Activated CD4-positive, alpha-beta T cell treated with anti-CD3 and anti-CD28 coated beads, Interleukin-2, amount 10 ng/mL, durations not matched to agents 24 days and 14 days (primary cell): ENCODE measurements at regions not wholly inside any gene's neighbourhood (a gene's known extent, or its start where the extent isn't known, plus 50 kb on each side); places are given as distances from the start of the nearest gene placed in this dataset.
A peak's percentile ranks its signal among the peaks of the same experiment; 100 is the strongest.
"Not testable (repeated sequence)": the region's sequence is repeated elsewhere in the genome, so short reads cannot be mapped to it uniquely, and the experiment has no call there.

Experiments used
- DNase-seq: peaks from one replicate; pipeline ENCODE4 v3.0.0; 2022
- H3K27ac Mint-ChIP-seq: one replicate; pipeline ENCODE4 v1.8.0; 2022; ENCODE audit warnings: mild to moderate bottlenecking, mixed read lengths
- H3K27me3 Mint-ChIP-seq: one replicate; pipeline ENCODE4 v1.8.0; 2022; ENCODE audit warnings: mixed read lengths
- H3K36me3 Mint-ChIP-seq: one replicate; pipeline ENCODE4 v1.8.0; 2022; ENCODE audit warnings: low read depth, mild to moderate bottlenecking, mixed read lengths
- H3K4me1 Mint-ChIP-seq: one replicate; pipeline ENCODE4 v1.8.0; 2021; ENCODE audit warnings: mixed read lengths
- H3K4me3 Mint-ChIP-seq: one replicate; pipeline ENCODE4 v1.8.0; 2022; ENCODE audit warnings: mild to moderate bottlenecking, moderate library complexity, mixed read lengths
- H3K9me3 Mint-ChIP-seq: one replicate; pipeline ENCODE4 v1.8.0; 2021; ENCODE audit warnings: mixed read lengths
- intact Hi-C: fragments of 100-400 bp; cut with micrococcal nuclease; formaldehyde crosslinking; loops from one replicate; pipeline ENCODE4 v1.15.1; 2023

DNA sequence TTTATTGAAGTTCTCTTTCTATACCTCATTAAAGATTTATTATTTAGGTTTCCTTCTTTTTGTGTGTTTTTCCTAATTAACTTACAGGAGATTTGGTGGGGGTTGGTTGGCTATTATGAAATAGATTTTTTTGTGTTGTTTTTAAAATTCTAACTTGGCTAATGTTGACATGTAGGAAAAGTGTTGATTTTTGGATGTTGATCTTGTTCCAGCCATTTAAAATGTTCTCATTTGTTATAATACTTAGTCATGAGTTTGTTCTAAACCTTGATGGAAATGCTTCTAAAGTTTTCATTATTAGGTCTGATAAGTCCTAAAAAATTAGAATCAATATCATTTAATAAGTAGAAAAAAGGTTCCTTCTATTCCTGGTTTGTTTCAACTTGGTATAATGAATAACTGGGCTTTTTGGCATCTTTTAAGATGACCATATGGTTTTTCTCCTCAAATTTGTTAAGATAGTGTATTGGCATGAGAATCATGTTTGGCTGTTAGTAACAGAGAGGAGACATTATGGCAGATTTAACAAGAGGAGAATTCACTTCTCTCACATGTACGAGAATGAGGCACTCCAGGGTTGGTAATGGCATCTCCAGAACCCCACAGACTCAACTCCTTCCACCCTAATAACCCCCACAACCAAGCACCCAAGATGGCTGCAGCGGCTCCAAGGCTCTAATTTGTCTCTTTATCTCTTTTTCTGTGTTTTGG, 104.1 kb downstream of the ARHGAP11B start:
- DNase-seq, H3K9me3 Mint-ChIP-seq, H3K4me3 Mint-ChIP-seq, H3K27me3 Mint-ChIP-seq, intact Hi-C loops, H3K4me1 Mint-ChIP-seq, H3K27ac Mint-ChIP-seq: not testable (repeated sequence)
- peaks cover 53% of the 10 kb centered on the region for H3K36me3 Mint-ChIP-seq

DNA sequence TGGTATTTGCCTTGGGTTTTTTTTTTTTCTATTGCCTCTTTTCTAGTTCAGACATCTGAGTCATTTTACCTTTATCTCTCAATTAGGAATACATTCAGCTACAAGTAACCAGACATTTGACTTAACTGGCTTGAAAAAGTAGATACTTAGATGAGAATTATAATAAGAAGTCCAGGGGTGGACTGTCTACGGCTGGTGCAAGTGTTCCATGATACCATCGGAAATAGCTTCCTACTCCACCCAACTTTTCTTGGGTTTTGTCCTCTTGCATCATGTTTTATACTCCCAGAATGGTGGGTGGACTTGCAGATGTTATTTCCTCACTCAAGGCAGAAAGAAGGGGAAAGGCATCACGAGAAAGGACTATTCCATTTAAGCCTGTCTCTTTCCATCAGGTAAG, 104.7 kb downstream of the ARHGAP11B start:
- H3K27ac Mint-ChIP-seq, intact Hi-C loops, H3K4me3 Mint-ChIP-seq, H3K4me1 Mint-ChIP-seq, DNase-seq, H3K27me3 Mint-ChIP-seq, H3K9me3 Mint-ChIP-seq: not testable (repeated sequence)
- peaks cover 52% of the 10 kb centered on the region for H3K36me3 Mint-ChIP-seq

DNA sequence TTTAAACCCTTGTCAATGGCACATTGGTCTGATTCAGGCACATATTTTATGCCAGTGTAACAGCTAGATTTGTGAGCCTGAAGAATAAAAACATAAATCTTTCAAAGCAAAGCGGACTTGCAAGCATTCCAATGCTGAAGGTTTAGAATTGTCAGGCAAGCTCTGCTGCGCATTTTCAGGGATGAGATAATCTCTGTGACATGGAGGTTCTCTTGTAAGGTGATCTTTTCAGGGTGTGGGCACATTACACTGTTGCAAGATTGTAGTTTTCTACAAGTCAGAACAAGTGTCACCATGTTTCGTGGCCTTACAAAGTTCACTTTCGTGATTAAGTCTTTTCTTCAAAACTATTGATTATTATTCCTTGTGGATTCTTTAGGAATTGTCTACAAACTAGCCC, 106.2 kb downstream of the ARHGAP11B start:
- H3K9me3 Mint-ChIP-seq, H3K27ac Mint-ChIP-seq, DNase-seq, H3K27me3 Mint-ChIP-seq, H3K4me1 Mint-ChIP-seq, H3K4me3 Mint-ChIP-seq, intact Hi-C loops: not testable (repeated sequence)
- H3K36me3 Mint-ChIP-seq: peaks cover 58% of the 10 kb centered on the region

DNA sequence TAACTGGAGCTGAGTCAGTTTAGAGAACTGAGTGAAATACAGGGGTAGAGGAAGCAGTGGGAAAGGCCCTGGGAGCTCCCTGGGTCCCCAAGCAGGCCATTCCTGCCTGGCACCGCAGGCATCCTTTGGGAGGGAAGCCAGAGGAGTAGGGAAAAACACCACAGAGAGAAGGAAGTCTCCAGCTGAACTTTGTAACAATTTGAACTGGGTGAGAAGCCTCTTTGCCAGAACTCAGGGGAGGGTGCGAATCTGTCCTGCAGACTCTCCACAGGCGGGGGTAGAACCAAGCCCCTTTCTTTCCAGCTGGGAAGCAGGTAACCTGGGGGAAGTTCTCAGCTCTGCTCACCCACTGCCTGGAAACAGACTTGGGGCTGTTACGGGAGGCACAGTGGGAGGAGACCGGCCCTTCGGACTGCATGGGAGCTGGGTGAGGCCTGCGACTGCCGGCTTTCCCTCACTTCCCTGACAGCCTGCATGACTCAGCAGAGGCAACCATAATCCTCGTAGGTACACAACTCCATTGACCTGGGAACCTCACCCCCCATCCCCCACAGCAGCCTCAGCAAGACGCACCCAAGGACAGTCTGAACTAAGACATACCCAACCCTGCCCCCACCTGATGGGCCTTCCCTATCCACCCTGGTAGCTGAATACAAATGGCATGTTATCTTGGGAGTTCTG, 110.1 kb downstream of the ARHGAP11B start:
- peaks cover 73% of the 10 kb centered on the region for H3K36me3 Mint-ChIP-seq
- intact Hi-C loops: not testable (repeated sequence)
- H3K9me3 Mint-ChIP-seq: peaks cover 11% of the 10 kb centered on the region

DNA sequence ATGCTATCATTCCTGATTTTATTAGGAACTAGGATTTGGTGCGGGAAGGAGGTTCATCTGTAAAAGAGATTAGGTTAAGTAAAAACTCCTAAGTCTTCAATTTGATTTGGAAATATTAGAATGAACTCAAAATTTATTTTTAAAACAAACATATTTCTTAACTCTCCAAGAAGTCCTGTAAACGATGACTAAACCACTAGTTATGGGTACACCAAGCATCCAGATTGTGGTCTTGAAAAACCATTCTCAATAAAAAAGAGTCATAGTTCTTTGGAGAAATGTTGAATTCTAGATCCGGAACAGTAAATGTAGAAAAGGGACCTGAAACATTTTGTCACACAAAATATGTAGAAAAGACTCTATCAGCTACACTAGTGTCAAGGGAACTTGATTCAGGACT, 116.9 kb downstream of the ARHGAP11B start:
- H3K4me3 Mint-ChIP-seq, intact Hi-C loops, H3K4me1 Mint-ChIP-seq, H3K27ac Mint-ChIP-seq, H3K27me3 Mint-ChIP-seq, DNase-seq: not testable (repeated sequence)
- H3K9me3 Mint-ChIP-seq: peaks cover 16% of the 10 kb centered on the region
- H3K36me3 Mint-ChIP-seq: peaks cover 63% of the 10 kb centered on the region

More for the DNA sequence above, 110.1 kb downstream of the ARHGAP11B start:
- not testable (repeated sequence) for DNase-seq, H3K4me3 Mint-ChIP-seq, H3K27ac Mint-ChIP-seq, H3K4me1 Mint-ChIP-seq, H3K27me3 Mint-ChIP-seq

DNA sequence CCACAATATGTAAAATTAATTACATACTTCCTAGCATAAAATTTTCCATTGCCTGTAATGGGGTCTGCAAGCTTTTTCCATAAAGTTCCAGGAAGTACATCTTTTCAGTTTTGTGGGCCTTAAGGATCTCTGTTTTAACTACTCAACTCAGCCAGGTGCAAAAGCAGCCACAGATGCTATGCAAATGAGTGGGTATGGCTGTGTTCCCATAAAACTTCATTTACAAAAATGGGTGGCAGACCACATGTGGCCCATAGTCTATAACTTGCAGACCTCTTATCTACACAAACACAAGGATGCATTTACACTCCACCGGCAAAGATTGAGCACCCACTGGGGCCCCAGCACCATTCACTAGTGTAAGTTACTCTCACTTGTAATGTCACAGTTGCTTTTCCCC, 123.1 kb downstream of the ARHGAP11B start:
- H3K27me3 Mint-ChIP-seq, H3K4me3 Mint-ChIP-seq, DNase-seq, H3K9me3 Mint-ChIP-seq, H3K27ac Mint-ChIP-seq, H3K4me1 Mint-ChIP-seq, intact Hi-C loops: not testable (repeated sequence)
- H3K36me3 Mint-ChIP-seq: peaks cover 37% of the 10 kb centered on the region

DNA sequence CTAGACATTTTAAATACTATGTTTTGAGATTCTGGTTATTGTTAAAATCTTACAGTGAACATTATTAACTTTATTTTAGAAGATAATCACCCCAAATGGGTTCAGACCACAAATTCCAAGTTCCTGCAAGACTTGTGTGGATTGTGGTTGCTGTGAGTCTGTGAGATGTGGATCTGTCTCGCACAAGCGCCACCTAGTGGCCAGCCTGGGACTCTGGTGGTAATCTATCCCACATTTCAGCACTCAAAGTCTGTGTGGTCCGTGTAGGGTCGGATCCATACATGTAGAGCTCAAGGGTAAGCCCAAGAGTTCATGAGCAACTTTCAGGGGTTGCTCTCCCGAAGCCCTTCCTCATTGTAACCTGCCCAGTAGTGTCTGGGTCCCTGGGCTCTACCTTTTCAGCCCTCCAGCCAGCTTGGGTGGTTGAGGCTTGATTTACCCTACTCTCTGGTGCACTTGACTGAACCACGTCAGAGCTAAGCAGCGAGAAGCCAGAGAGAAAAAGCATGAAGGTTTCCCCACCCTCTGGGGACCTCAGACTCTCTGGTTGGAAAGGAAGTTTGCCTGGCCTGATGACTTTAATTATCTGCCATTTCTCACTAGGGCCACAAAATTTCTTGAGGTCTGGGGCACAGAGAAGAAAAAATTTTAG, 129.2 kb downstream of the ARHGAP11B start:
- not testable (repeated sequence) for H3K9me3 Mint-ChIP-seq, H3K27me3 Mint-ChIP-seq, H3K4me1 Mint-ChIP-seq, H3K4me3 Mint-ChIP-seq, H3K27ac Mint-ChIP-seq
- intact Hi-C loops: loop anchor here (10.0 kb wide), 1 partner anchor 90 kb away; no protein-coding TSS in a partner anchor
- peak; percentile 90 for DNase-seq
- H3K36me3 Mint-ChIP-seq: peaks cover 28% of the 10 kb centered on the region

DNA sequence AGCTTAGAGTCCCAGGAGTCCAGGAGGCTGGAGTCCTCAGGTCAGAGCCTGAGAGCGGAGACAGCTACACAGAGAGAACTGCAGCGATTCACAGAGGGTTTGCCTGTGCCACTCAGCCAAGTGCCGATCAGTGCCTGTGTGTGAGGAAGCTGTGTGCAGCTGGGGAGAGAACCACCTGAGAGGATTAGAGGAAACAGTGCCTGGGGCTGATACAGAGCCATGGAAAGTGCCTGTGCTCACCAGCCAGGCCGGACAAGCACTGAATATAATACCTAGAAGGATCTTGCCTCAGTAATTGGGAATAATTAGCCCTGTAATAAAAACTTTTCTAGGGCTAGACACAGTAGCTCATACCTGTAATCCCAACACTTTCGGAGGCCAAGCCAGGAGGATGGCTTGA, 134.7 kb downstream of the ARHGAP11B start:
- H3K27me3 Mint-ChIP-seq: not testable (repeated sequence)

DNA sequence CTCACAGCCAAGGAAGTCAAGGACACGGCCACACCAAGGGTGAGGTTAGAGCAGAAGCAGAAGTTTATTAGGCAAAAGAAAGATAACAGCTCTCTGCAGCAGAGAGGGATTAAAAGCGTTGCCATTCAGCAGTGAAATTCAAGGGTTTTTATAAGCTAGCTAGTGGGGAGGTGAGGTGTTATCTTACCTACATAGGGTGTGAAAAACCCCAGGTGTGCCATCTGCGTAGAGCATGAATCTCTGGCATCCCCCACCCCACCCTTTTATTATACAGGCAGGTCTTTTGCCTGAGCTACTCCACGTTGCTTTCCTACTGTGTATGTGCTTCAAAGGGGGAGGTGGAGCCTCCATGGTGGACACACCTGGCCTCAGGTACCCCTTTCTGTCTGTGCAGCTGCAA, 135.4 kb downstream of the ARHGAP11B start:
- H3K4me1 Mint-ChIP-seq, DNase-seq, H3K27me3 Mint-ChIP-seq, intact Hi-C loops, H3K4me3 Mint-ChIP-seq, H3K9me3 Mint-ChIP-seq, H3K27ac Mint-ChIP-seq: not testable (repeated sequence)
- peaks cover 17% of the 10 kb centered on the region for H3K36me3 Mint-ChIP-seq

More for the DNA sequence above, 134.7 kb downstream of the ARHGAP11B start:
- H3K4me3 Mint-ChIP-seq, H3K9me3 Mint-ChIP-seq, intact Hi-C loops, DNase-seq, H3K27ac Mint-ChIP-seq, H3K4me1 Mint-ChIP-seq: not testable (repeated sequence)
- H3K36me3 Mint-ChIP-seq: peaks cover 21% of the 10 kb centered on the region

DNA sequence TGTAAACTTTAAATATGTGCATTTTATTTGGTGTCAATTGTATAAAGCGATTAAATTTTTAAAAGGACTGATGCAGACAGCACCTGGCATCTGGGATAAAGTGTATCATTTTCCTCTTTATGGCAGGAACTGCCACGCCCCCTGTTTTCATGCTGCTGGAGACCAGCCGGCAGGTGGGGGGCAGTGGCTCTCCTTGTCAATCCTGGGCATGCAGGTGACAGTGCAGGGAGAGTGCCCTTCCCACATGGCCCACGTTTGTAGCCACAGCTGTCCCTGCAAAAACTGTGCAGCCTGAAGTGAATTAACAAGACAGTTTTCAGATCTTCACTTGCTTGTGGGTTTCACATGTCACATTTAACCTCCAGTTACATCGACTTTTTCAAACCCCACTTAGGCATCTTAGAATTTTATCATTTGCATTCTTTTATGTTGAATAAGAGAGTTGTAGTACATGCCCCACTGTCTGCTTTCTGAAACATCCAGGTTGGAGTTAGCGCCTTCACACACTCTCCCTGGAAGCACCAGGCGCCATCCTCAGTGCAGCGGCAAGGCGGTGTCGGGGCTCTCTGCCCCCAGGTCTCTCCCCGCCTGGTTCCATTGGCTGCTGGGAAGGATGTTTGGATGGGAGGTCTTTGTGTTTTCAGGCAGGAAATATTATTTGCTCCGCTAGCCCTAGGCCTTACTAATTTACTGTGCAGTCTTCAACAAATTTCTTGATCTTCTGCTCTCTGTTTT, 134.2 kb upstream of the FAN1 start:
- H3K27ac Mint-ChIP-seq, DNase-seq, H3K4me3 Mint-ChIP-seq, H3K4me1 Mint-ChIP-seq, H3K9me3 Mint-ChIP-seq, intact Hi-C loops, H3K27me3 Mint-ChIP-seq: not testable (repeated sequence)
- peaks cover 43% of the 10 kb centered on the region for H3K36me3 Mint-ChIP-seq

DNA sequence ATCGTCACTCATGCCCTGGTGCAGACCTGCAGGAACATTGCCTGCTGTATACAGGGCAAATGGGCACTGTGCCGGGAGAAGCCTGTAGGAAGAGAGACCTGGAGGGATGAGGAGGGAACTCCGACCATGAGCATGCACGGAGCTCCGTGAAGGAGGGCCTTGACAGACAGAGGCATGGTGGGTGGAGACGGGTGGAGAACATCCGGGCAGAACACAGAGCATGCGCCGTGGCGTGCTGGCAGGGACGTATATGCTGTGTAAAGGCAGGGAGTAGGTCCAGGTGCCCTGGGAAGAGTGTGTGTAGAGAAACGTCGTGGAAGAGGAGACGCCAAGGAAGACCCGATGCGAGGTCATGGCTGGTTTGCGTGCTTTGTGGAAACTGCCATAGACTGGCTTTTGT, 133.0 kb upstream of the FAN1 start:
- H3K27ac Mint-ChIP-seq: no peak overlapping the region
- intact Hi-C loops: no loop called here
- H3K36me3 Mint-ChIP-seq: peaks cover 48% of the 10 kb centered on the region

DNA sequence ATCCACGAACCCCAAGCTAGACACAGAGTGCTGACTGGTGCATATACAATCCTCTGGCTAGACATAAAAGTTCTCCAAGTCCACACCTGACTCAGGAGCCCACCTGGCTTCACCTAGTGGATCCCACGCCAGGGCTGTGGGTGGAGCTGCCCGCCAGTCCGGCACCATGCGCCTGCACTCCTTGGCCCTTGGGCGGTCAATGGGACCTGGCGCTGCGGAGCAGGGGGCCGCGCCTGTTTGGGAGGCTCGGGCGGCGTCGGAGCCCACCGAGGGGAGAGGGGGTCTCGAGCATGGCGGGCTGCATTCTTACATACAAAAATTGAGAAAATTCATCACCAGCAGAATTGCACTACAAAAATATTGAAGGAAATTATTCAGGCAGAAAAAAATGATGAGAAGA, 120.7 kb upstream of the FAN1 start:
- intact Hi-C loops: no loop called here
- Mint-ChIP-seq H3K27me3 (peaks cover 7% of the 10 kb centered on the region), H3K9me3 (peaks cover 6% of the 10 kb centered on the region), H3K4me1 (no peaks in the 10 kb centered on the region), H3K4me3 (no peak overlapping the region), H3K27ac (no peak overlapping the region), H3K36me3 (no peaks in the 10 kb centered on the region)
- no peak for DNase-seq

More for the DNA sequence above, 133.0 kb upstream of the FAN1 start:
- Mint-ChIP-seq H3K4me1 (no peaks in the 10 kb centered on the region), H3K4me3 (no peak overlapping the region), H3K9me3 (no peaks in the 10 kb centered on the region), H3K27me3 (no peaks in the 10 kb centered on the region)
- DNase-seq: no peak

DNA sequence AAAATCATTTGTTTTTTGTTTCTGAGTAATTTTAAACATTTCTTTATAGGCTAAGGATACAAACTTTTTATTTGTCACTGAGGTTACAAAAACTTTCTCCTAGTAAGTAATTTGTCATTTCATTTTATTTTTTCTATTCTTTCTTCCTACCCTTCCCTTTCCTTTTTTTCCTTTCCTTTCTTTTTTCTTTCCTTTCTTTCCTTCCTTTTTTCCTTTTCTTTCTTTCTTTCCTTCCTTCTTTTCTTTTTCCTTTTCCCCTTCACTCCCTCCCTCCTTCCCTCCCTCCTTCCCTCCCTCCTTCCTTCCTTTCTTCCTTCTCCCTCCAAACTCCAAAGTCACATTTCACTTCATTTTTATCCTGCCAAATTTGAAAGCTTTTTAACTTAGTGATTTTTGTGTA, 115.1 kb upstream of the FAN1 start:
- H3K27me3 Mint-ChIP-seq: peaks cover 19% of the 10 kb centered on the region
- H3K36me3 Mint-ChIP-seq: no peaks in the 10 kb centered on the region
- no peak overlapping the region for H3K27ac Mint-ChIP-seq
- intact Hi-C loops: no loop called here
- no peak overlapping the region for H3K4me3 Mint-ChIP-seq
- no peaks in the 10 kb centered on the region for H3K4me1 Mint-ChIP-seq
- no peak for DNase-seq
- H3K9me3 Mint-ChIP-seq: no peaks in the 10 kb centered on the region
